AG10803 (cell line): ENCODE measurements at regions not wholly inside any gene's neighbourhood (a gene's known extent, or its start where the extent isn't known, plus 50 kb on each side); places are given as distances from the start of the nearest gene placed in this dataset.

Experiments used
- DNase-seq: peaks from one replicate; pipeline ENCODE4 v3.0.0; 2010; ENCODE audit warnings: low read depth
- H3K4me3 ChIP-seq: 2 replicates; pipeline ENCODE4 v1.5.1; 2011; ENCODE audit warnings: mild to moderate bottlenecking, low read length, control low read depth
- TF ChIP-seq, protein P1 (sequence below): conservative IDR thresholded peaks from 2 replicates; pipeline ENCODE4 v1.5.1; 2011; ENCODE audit warnings: mild to moderate bottlenecking, low read length, control low read depth, inconsistent platforms

DNA sequence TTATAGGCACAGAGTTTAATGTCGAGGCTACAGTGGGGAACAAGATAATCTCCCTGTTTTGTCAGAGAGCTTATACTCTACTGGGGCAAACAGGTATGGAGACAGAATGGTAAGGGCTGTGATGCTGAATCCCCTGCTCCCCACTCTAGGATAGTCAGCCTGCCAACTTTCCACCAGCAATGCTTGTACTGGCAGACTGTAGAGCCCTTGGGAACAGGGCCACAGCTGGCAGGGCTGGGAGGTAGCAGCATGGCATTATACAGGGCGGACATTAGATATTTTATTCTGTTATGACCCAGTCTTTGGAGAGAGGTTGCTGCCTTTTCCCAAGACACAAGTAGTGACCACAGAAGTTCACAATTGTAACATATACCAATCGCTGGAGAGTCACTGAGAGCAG is 91.2 kb downstream of the ARRDC4 start:
- TF ChIP-seq, protein P1, sequence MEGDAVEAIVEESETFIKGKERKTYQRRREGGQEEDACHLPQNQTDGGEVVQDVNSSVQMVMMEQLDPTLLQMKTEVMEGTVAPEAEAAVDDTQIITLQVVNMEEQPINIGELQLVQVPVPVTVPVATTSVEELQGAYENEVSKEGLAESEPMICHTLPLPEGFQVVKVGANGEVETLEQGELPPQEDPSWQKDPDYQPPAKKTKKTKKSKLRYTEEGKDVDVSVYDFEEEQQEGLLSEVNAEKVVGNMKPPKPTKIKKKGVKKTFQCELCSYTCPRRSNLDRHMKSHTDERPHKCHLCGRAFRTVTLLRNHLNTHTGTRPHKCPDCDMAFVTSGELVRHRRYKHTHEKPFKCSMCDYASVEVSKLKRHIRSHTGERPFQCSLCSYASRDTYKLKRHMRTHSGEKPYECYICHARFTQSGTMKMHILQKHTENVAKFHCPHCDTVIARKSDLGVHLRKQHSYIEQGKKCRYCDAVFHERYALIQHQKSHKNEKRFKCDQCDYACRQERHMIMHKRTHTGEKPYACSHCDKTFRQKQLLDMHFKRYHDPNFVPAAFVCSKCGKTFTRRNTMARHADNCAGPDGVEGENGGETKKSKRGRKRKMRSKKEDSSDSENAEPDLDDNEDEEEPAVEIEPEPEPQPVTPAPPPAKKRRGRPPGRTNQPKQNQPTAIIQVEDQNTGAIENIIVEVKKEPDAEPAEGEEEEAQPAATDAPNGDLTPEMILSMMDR: no peak
- no peak for DNase-seq
- H3K4me3 ChIP-seq: no peak overlapping the region

DNA sequence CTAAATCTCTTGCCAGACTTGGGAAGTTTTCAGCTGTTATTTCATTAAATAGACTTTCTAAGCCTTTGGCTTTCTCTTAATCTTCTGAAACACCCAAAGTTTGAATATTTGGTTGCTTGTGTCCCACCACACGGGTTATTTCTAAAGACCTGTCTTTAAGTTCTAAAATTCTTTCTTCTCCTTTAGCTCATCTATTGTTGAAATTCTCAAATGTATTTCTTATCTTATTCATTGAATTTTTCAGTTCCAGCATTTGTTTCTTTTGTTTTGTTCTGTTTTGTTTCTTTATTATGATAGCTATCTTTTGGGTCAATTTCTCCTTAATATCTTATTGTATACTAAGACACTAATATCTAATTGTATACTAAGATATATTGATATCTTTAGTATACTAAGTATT is 97.0 kb downstream of the ARRDC4 start:
- DNase-seq: no peak
- TF ChIP-seq, protein P1: no peak

DNA sequence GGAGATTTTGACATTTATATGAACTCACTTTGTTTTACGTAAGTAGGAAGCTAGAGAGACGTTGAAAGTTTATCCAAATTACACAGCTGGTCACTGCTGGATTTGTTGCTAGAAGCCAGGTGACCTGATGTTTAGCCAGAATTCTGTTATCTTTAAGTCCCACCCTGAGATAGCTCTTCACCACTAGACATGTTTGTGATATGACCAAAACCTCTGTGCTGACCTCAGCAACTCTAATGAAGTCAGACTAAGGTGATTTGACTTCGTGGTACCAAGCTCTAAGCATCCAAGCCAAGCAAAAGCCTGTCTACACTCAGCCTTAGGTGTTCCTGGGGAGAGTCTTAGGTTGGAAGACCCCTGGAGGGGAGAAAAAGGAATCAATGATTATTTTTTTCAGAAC is 102.4 kb downstream of the ARRDC4 start:
- TF ChIP-seq, protein P1: no peak
- H3K4me3 ChIP-seq: no peak overlapping the region
- no peak for DNase-seq

More for the DNA sequence above, 97.0 kb downstream of the ARRDC4 start:
- H3K4me3 ChIP-seq: no peak overlapping the region

DNA sequence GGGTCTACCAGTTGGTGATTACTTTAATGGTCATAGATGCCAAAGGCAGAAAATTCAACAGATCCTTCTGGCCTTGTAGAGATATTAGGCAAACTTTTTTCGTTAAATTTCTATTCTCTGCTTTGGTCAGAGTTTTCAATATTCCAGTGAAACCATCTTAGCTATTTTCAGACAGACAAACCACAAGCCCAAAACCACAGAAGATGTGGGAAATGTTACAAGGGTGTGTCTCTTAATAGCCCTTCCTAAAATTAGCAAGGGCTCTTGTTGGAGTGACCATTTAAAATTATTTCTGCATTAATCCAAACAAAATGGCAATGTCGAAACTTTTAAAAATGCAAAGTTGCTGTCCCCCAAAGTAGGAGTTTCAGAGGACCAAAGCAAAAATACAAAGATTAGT is 102.8 kb downstream of the ARRDC4 start:
- TF ChIP-seq, protein P1: no peak
- peak; percentile 89 for DNase-seq
- no peak overlapping the region for H3K4me3 ChIP-seq

DNA sequence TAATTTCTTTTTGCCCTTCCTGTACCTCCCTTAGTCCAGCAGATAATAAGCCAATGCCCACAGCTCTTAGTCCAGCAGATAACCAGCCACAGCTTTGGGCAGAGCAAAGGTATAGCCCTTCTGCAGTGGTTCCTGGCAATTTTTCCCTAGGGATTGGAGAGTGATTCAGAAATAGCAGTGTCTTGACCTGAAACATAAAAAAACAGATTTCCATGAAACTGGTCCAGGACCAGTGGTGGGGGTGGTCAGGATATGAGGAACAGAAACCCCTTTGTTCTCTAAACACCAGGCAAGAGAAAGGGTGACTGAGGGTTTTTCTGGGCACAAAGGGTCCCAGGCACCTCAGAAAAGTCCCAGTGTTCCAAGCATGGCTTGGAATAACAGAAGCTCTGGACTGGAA is 103.4 kb downstream of the ARRDC4 start:
- H3K4me3 ChIP-seq: no peak overlapping the region

DNA sequence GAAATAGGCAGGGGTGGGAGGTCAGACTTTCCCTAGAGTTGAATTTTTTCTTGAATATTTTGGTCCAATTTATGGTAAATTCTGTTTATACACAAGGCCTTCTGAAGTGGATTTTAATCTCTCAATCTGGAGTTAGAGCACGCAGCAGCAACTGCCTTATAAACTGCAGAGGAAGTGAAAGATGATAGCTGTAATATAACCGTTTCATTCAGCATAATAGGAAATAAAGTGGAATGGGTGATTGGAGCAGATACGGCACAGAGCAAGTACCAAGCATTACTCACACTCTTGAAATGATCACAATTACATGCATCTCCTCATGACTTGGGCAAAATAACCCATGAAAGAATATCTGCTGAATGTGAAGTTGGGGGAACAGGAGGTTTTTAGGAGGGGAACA is 106.8 kb downstream of the ARRDC4 start:
- TF ChIP-seq, protein P1: no peak
- peak; percentile 75 for DNase-seq
- no peak overlapping the region for H3K4me3 ChIP-seq

More for the DNA sequence above, 103.4 kb downstream of the ARRDC4 start:
- peak; percentile 50 for DNase-seq
- TF ChIP-seq, protein P1: no peak

DNA sequence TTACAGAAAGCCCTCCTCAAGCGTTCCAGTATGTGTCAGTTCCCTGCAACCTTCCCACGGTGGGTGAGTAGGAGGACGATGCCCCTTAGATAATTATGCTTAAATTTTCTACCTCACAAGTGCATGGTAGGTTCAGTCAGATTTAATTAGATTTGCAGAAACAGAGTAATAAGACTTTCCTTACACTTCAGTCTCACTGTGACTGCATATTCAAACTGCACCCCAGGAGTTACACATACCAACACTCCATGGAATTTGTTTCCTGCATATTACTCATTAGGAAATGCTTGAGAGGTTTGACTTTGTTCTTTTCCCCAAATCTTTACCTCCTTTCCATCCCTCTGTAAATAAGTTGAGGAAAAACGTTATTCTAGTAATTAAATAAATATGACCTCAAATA is 108.8 kb downstream of the ARRDC4 start:
- peak; percentile 50 for DNase-seq
- H3K4me3 ChIP-seq: no peak overlapping the region
- TF ChIP-seq, protein P1: no peak
